Right lobe of liver (tissue), 4 donors: ENCODE measurements at regions not wholly inside any gene's neighbourhood (a gene's known extent, or its start where the extent isn't known, plus 50 kb on each side); places are given as distances from the start of the nearest gene placed in this dataset.

Experiments used
- POLR2A ChIP-seq: fragments of 450-650 bp; IDR thresholded peaks from one replicate; pipeline ENCODE4 v1.6.1; 2017; ENCODE audit warnings: antibody characterized with exemption, mild to moderate bottlenecking
- TF ChIP-seq, protein P1 (sequence below), 4 donors: fragments of 200-600 bp in 3 of 4; fragments of 450-650 bp in 1 of 4; IDR thresholded peaks; one replicate each; pipeline versions ENCODE4 v1.5.1 to v1.8.0; 2016 to 2022; ENCODE audit warnings: antibody characterized with exemption in 4 of 4, mild to moderate bottlenecking in 2 of 4
- donor health status: DM: no; HTN: no; CAD: no.
- donor health status: DM: no; HTN: no; CAD: no.
- donor health status: DM: no; HTN: yes; CAD: no.

DNA sequence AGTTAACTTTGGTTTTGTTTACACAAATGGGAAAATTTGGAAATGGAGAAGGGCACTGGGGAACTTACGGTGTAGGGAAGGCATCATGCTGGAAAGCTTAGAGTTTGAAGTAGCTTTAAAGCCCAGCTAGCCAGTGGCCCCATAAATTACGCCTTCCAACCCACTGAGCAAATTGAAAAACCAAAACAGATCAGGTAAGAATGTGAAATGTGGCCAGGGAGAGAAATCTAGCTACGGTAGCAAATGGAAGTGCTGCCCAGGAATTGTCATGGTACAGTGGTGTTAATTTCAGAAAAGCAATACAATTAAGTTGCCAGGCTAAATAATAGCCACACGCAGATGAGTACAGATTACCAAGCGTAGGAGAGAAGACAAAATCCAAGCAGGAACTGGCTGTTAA lies 654.8 kb downstream of the PRELID2 start:
- TF ChIP-seq, protein P1, sequence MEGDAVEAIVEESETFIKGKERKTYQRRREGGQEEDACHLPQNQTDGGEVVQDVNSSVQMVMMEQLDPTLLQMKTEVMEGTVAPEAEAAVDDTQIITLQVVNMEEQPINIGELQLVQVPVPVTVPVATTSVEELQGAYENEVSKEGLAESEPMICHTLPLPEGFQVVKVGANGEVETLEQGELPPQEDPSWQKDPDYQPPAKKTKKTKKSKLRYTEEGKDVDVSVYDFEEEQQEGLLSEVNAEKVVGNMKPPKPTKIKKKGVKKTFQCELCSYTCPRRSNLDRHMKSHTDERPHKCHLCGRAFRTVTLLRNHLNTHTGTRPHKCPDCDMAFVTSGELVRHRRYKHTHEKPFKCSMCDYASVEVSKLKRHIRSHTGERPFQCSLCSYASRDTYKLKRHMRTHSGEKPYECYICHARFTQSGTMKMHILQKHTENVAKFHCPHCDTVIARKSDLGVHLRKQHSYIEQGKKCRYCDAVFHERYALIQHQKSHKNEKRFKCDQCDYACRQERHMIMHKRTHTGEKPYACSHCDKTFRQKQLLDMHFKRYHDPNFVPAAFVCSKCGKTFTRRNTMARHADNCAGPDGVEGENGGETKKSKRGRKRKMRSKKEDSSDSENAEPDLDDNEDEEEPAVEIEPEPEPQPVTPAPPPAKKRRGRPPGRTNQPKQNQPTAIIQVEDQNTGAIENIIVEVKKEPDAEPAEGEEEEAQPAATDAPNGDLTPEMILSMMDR (IDR thresholded peaks at IDR 0.05) = no peak
- TF ChIP-seq POLR2A = no peak
